GM23338 (cell line): ENCODE measurements at regions not wholly inside any gene's neighbourhood (a gene's known extent, or its start where the extent isn't known, plus 50 kb on each side); places are given as distances from the start of the nearest gene placed in this dataset.

Source experiments
- ATAC-seq: fragments of 200-7000 bp; cut with Tn5 transposase; 3 replicates; pipeline ENCODE4 v1.9.1; 2020
- DNase-seq: peaks from one replicate; pipeline ENCODE4 v3.0.0-alpha.2; 2015; ENCODE audit warnings: low spot score
- H2AFZ ChIP-seq: fragments of 200-600 bp; sonication (generic); 2 replicates; pipeline ENCODE4 v1.8.0; 2016; ENCODE audit warnings: antibody characterized with exemption, mild to moderate bottlenecking, moderate library complexity
- H3F3A ChIP-seq: fragments of 200-600 bp; sonication (generic); replicated peaks from 2 replicates; pipeline ENCODE4 v1.8.0; 2017; ENCODE audit warnings: antibody characterized with exemption, mixed run types, low read depth
- H3K27ac ChIP-seq: fragments of 200-600 bp; sonication (generic); 2 replicates; pipeline ENCODE4 v1.6.1; 2016; ENCODE audit warnings: low read depth
- H3K27me3 ChIP-seq: fragments of 200-600 bp; sonication (generic); 2 replicates; pipeline ENCODE4 v1.8.0; 2016; ENCODE audit warnings: mild to moderate bottlenecking, mixed run types, moderate library complexity; ENCODE audit not compliant: insufficient read depth
- H3K36me3 ChIP-seq: fragments of 200-600 bp; sonication (generic); 2 replicates; pipeline ENCODE4 v1.8.0; 2016; ENCODE audit warnings: mild to moderate bottlenecking; ENCODE audit not compliant: insufficient read depth
- H3K4me1 ChIP-seq: fragments of 200-600 bp; sonication (generic); 2 replicates; pipeline ENCODE4 v1.8.0; 2016; ENCODE audit warnings: mild to moderate bottlenecking, moderate library complexity; ENCODE audit not compliant: insufficient read depth
- H3K4me2 ChIP-seq: fragments of 200-600 bp; sonication (generic); 2 replicates; pipeline ENCODE4 v1.7.1; 2017; ENCODE audit warnings: mixed run types
- H3K4me3 ChIP-seq: fragments of 200-600 bp; sonication (generic); 2 replicates; pipeline ENCODE4 v1.6.1; 2016; ENCODE audit warnings: mixed run types
- H3K79me2 ChIP-seq: fragments of 200-600 bp; sonication (generic); replicated peaks from 2 replicates; pipeline ENCODE4 v1.8.0; 2017; ENCODE audit warnings: mild to moderate bottlenecking; ENCODE audit not compliant: insufficient read depth
- H3K9me2 ChIP-seq: fragments of 200-600 bp; sonication (generic); 2 replicates; pipeline ENCODE4 v1.8.0; 2017; ENCODE audit not compliant: insufficient read depth
- H4K20me1 ChIP-seq: fragments of 200-600 bp; sonication (generic); replicated peaks from 2 replicates; pipeline ENCODE4 v1.8.0; 2017; ENCODE audit warnings: mild to moderate bottlenecking; ENCODE audit not compliant: insufficient read depth
- H3K27ac Mint-ChIP-seq: 2 replicates; pipeline ENCODE4 v1.8.0; 2020; ENCODE audit warnings: inconsistent platforms, mild to moderate bottlenecking, moderate library complexity, mixed read lengths
- H3K27me3 Mint-ChIP-seq: 3 replicates; pipeline ENCODE4 v1.8.0; 2022; ENCODE audit warnings: low read depth, mild to moderate bottlenecking, moderate library complexity, mixed read lengths, inconsistent platforms; ENCODE audit not compliant: insufficient read depth, poor library complexity
- H3K36me3 Mint-ChIP-seq: 3 replicates; pipeline ENCODE4 v1.8.0; 2021; ENCODE audit warnings: low read depth, mild to moderate bottlenecking, inconsistent platforms, moderate library complexity, mixed read lengths
- H3K4me1 Mint-ChIP-seq: 3 replicates; pipeline ENCODE4 v1.8.0; 2020; ENCODE audit warnings: mild to moderate bottlenecking, inconsistent platforms, mixed read lengths
- H3K4me3 Mint-ChIP-seq: 3 replicates; pipeline ENCODE4 v1.8.0; 2021; ENCODE audit warnings: moderate library complexity, mild to moderate bottlenecking, inconsistent platforms, mixed read lengths
- H3K9me3 Mint-ChIP-seq: 3 replicates; pipeline ENCODE4 v1.8.0; 2020; ENCODE audit warnings: moderate library complexity, mild to moderate bottlenecking, inconsistent platforms, mixed read lengths
- EZH2phosphoT487 ChIP-seq: fragments of 200-600 bp; sonication (generic); IDR thresholded peaks from one replicate; pipeline ENCODE4 v1.8.1; 2018; ENCODE audit warnings: antibody characterized with exemption; ENCODE audit not compliant: unreplicated experiment
- ZNF114 ChIP-seq: fragments of 250-450 bp; sonication (Bioruptor Pico); IDR thresholded peaks from 2 replicates; pipeline ENCODE4 v1.5.0; 2020; ENCODE audit warnings: mild to moderate bottlenecking, moderate library complexity
- TF ChIP-seq, protein P1 (sequence below): fragments of 250-450 bp; sonication (Bioruptor Pico); IDR thresholded peaks from 2 replicates; pipeline ENCODE4 v1.5.0; 2020; ENCODE audit warnings: mild to moderate bottlenecking, moderate library complexity

- TF ChIP-seq, protein P1, sequence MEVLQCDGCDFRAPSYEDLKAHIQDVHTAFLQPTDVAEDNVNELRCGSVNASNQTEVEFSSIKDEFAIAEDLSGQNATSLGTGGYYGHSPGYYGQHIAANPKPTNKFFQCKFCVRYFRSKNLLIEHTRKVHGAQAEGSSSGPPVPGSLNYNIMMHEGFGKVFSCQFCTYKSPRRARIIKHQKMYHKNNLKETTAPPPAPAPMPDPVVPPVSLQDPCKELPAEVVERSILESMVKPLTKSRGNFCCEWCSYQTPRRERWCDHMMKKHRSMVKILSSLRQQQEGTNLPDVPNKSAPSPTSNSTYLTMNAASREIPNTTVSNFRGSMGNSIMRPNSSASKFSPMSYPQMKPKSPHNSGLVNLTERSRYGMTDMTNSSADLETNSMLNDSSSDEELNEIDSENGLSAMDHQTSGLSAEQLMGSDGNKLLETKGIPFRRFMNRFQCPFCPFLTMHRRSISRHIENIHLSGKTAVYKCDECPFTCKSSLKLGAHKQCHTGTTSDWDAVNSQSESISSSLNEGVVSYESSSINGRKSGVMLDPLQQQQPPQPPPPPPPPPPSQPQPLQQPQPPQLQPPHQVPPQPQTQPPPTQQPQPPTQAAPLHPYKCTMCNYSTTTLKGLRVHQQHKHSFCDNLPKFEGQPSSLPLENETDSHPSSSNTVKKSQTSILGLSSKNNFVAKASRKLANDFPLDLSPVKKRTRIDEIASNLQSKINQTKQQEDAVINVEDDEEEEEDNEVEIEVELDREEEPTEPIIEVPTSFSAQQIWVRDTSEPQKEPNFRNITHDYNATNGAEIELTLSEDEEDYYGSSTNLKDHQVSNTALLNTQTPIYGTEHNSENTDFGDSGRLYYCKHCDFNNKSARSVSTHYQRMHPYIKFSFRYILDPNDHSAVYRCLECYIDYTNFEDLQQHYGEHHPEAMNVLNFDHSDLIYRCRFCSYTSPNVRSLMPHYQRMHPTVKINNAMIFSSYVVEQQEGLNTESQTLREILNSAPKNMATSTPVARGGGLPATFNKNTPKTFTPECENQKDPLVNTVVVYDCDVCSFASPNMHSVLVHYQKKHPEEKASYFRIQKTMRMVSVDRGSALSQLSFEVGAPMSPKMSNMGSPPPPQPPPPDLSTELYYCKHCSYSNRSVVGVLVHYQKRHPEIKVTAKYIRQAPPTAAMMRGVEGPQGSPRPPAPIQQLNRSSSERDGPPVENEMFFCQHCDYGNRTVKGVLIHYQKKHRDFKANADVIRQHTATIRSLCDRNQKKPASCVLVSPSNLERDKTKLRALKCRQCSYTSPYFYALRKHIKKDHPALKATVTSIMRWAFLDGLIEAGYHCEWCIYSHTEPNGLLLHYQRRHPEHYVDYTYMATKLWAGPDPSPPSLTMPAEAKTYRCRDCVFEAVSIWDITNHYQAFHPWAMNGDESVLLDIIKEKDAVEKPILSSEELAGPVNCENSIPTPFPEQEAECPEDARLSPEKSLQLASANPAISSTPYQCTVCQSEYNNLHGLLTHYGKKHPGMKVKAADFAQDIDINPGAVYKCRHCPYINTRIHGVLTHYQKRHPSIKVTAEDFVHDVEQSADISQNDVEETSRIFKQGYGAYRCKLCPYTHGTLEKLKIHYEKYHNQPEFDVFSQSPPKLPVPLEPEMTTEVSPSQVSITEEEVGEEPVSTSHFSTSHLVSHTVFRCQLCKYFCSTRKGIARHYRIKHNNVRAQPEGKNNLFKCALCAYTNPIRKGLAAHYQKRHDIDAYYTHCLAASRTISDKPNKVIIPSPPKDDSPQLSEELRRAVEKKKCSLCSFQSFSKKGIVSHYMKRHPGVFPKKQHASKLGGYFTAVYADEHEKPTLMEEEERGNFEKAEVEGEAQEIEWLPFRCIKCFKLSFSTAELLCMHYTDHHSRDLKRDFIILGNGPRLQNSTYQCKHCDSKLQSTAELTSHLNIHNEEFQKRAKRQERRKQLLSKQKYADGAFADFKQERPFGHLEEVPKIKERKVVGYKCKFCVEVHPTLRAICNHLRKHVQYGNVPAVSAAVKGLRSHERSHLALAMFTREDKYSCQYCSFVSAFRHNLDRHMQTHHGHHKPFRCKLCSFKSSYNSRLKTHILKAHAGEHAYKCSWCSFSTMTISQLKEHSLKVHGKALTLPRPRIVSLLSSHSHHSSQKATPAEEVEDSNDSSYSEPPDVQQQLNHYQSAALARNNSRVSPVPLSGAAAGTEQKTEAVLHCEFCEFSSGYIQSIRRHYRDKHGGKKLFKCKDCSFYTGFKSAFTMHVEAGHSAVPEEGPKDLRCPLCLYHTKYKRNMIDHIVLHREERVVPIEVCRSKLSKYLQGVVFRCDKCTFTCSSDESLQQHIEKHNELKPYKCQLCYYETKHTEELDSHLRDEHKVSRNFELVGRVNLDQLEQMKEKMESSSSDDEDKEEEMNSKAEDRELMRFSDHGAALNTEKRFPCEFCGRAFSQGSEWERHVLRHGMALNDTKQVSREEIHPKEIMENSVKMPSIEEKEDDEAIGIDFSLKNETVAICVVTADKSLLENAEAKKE (CRISPR knock-in tag), result no peak
- no peak for TF ChIP-seq ZNF114
Measured at GRCh38 chr11:122395282-122395681, 260.2 kb upstream of the UBASH3B start (continued).

GRCh38 chr11:122394313-122394712 lies 261.2 kb upstream of the UBASH3B start:
- Mint-ChIP-seq H3K27ac (no peak overlapping the region), H3K9me3 (no peaks in the 10 kb centered on the region), H3K36me3 (no peaks in the 10 kb centered on the region), H3K4me3 (no peak overlapping the region), H3K4me1 (no peaks in the 10 kb centered on the region), H3K27me3 (no peaks in the 10 kb centered on the region)
- Histone ChIP-seq H3K9me2 (no peaks in the 10 kb centered on the region; the same call in 1 of the 2 replicates), H3K79me2 (no peaks in the 10 kb centered on the region), H3K27me3 (no peaks in the 10 kb centered on the region), H3K4me2 (no peak overlapping the region), H2AFZ (no peak overlapping the region), H3F3A (no peaks in the 10 kb centered on the region), H4K20me1 (no peaks in the 10 kb centered on the region), H3K4me1 (no peaks in the 10 kb centered on the region), H3K36me3 (no peaks in the 10 kb centered on the region), H3K27ac (no peak overlapping the region), H3K4me3 (no peak overlapping the region)
- no peak for DNase-seq
- no peak for ATAC-seq
- no peak for TF ChIP-seq EZH2phosphoT487
- TF ChIP-seq, protein P1 (CRISPR knock-in tag), result no peak
